Neural cell (in vitro differentiated cells): ENCODE measurements at regions not wholly inside any gene's neighbourhood (a gene's known extent, or its start where the extent isn't known, plus 50 kb on each side); places are given as distances from the start of the nearest gene placed in this dataset.

ENCODE experiments used
- H2AFZ ChIP-seq: fragments of 200-600, 300-800 bp; sonication (generic), shearing (Covaris generic); 2 replicates; pipeline ENCODE4 v1.6.0; 2014; ENCODE audit warnings: low read depth, mild to moderate bottlenecking, antibody characterized with exemption, low read length, moderate library complexity
- H3F3A ChIP-seq: fragments of 200-600 bp; shearing (Covaris generic); 2 replicates; pipeline ENCODE4 v1.6.1; 2016; ENCODE audit warnings: mild to moderate bottlenecking, moderate library complexity, mixed read lengths, antibody characterized with exemption, low read length; ENCODE audit not compliant: insufficient read depth, poor library complexity, severe bottlenecking
- H3K27ac ChIP-seq: fragments of 200-600, 300-800 bp; sonication (generic), shearing (Covaris generic); 2 replicates; pipeline ENCODE4 v1.5.1; 2014; ENCODE audit warnings: mild to moderate bottlenecking, low read length, moderate library complexity
- H3K27me3 ChIP-seq: fragments of 300-800, 200-600 bp; sonication (generic), shearing (Covaris generic); 2 replicates; pipeline ENCODE4 v1.6.0; 2014; ENCODE audit warnings: mild to moderate bottlenecking, low read depth, low read length, moderate library complexity; ENCODE audit not compliant: insufficient read depth
- H3K36me3 ChIP-seq: fragments of 300-800, 200-600 bp; sonication (generic), shearing (Covaris generic); 2 replicates; pipeline ENCODE4 v1.5.1; 2014; ENCODE audit warnings: mild to moderate bottlenecking, antibody characterized with exemption, low read length, moderate library complexity; ENCODE audit not compliant: insufficient read depth
- H3K4me2 ChIP-seq: fragments of 300-800, 200-600 bp; sonication (generic), shearing (Covaris generic); 2 replicates; pipeline ENCODE4 v1.6.0; 2014; ENCODE audit warnings: mild to moderate bottlenecking, low read length
- H3K4me3 ChIP-seq: fragments of 300-800, 200-600 bp; sonication (generic), shearing (Covaris generic); 2 replicates; pipeline ENCODE4 v1.5.1; 2014; ENCODE audit warnings: mild to moderate bottlenecking, low read length, moderate library complexity
- H3K79me2 ChIP-seq: fragments of 200-600 bp; shearing (Covaris generic); replicated peaks from 2 replicates; pipeline ENCODE4 v1.6.0; 2014; ENCODE audit warnings: mild to moderate bottlenecking, low read length, moderate library complexity; ENCODE audit not compliant: insufficient read depth
- H3K9ac ChIP-seq: fragments of 300-800, 200-600 bp; sonication (generic), shearing (Covaris generic); 2 replicates; pipeline ENCODE4 v1.6.1; 2016; ENCODE audit warnings: mild to moderate bottlenecking, low read length, mixed read lengths
- H3K9me2 ChIP-seq: fragments of 200-600 bp; shearing (Covaris generic); 2 replicates; pipeline ENCODE4 v1.6.1; 2016; ENCODE audit warnings: mild to moderate bottlenecking, low read length, mixed read lengths; ENCODE audit not compliant: insufficient read depth
- H3K9me3 ChIP-seq: fragments of 200-600, 300-800 bp; sonication (generic), shearing (Covaris generic); 2 replicates; pipeline ENCODE4 v1.6.1; 2016; ENCODE audit warnings: mild to moderate bottlenecking, mixed run types, low read length, moderate library complexity, mixed read lengths
- H4K20me1 ChIP-seq: fragments of 200-600 bp; shearing (Covaris generic); 2 replicates; pipeline ENCODE4 v1.6.1; 2016; ENCODE audit warnings: mild to moderate bottlenecking, mixed run types; ENCODE audit not compliant: insufficient read depth
- EP300 ChIP-seq: fragments of 450-650 bp; conservative IDR thresholded peaks from 2 replicates; pipeline ENCODE4 v1.6.1; 2014; ENCODE audit warnings: antibody characterized with exemption, mild to moderate bottlenecking, moderate library complexity; ENCODE audit not compliant: poor library complexity, severe bottlenecking
- EZH2 ChIP-seq: fragments of 200-600, 300-800 bp; shearing (Covaris generic), sonication (generic); IDR thresholded peaks from 2 replicates; pipeline ENCODE4 v1.6.1; 2014; ENCODE audit warnings: antibody characterized with exemption, low read length, borderline replicate concordance, mild to moderate bottlenecking; ENCODE audit not compliant: insufficient read depth, poor library complexity, severe bottlenecking
- MXI1 ChIP-seq: fragments of 450-650 bp; conservative IDR thresholded peaks from 2 replicates; pipeline ENCODE4 v1.6.1; 2014; ENCODE audit warnings: antibody characterized with exemption, mild to moderate bottlenecking; ENCODE audit not compliant: poor library complexity, severe bottlenecking
- POLR2AphosphoS5 ChIP-seq: IDR thresholded peaks from 2 replicates; pipeline ENCODE4 v1.6.1; 2012
- RAD21 ChIP-seq: fragments of 450-650 bp; conservative IDR thresholded peaks from 2 replicates; pipeline ENCODE4 v1.6.1; 2014; ENCODE audit warnings: antibody characterized with exemption, mild to moderate bottlenecking, moderate library complexity
- SMC3 ChIP-seq: fragments of 450-650 bp; conservative IDR thresholded peaks from 2 replicates; pipeline ENCODE4 v1.6.1; 2014; ENCODE audit warnings: antibody characterized with exemption, mild to moderate bottlenecking, moderate library complexity; ENCODE audit not compliant: poor library complexity
- TAF1 ChIP-seq: IDR thresholded peaks from 2 replicates; pipeline ENCODE4 v1.6.1; 2012; ENCODE audit warnings: low read depth
- TF ChIP-seq, protein P1 (sequence below): IDR thresholded peaks from 2 replicates; pipeline ENCODE4 v1.6.1; 2012; ENCODE audit warnings: borderline replicate concordance
- TF ChIP-seq, protein P2 (sequence below): fragments of 450-650 bp; IDR thresholded peaks from 2 replicates; pipeline ENCODE4 v1.5.1; 2014; ENCODE audit warnings: antibody characterized with exemption, mild to moderate bottlenecking, moderate library complexity; ENCODE audit not compliant: poor library complexity, severe bottlenecking

DNA sequence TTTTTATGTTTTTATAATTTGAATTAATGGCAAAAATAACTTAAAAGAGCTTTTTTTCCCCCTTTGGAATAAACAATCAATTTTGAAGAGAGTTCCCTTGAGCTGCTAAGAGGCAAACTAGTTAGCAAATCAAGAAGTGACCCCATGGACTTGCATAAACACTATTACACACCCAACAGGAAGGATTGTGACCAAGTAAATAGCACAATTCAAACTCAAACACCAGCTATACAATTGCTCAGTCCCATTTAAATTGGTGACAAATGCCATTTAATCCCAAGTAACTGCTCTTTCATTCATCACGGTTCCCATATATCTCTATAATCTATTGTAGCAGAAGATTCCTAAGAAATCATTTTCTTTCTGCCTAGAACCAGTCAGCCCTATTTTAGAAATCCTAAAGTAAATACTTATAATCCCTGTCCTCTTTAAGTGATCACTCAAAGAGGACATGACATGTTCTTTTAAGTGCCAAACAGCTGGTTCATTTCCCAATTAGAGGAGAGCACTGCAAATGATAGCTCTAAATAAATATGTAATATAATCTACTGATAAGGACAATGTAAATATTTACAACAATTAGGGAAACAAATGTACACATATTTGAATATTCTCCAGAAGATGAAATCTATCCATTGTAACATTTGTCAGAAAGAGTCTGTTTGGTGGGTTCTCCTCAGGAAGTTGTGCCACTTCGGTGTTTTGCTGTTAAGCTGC, 137.8 kb upstream of the ADAMTS9 start:
- H3F3A ChIP-seq = no peaks in the 10 kb centered on the region
- no peak overlapping the region for H3K27ac ChIP-seq
- H3K4me2 ChIP-seq = no peak overlapping the region
- TF ChIP-seq MXI1 (no peak), SMC3 (no peak), EZH2 (no peak), RAD21 (no peak), TAF1 (no peak), EP300 (no peak), POLR2AphosphoS5 (no peak)
- TF ChIP-seq, protein P1, sequence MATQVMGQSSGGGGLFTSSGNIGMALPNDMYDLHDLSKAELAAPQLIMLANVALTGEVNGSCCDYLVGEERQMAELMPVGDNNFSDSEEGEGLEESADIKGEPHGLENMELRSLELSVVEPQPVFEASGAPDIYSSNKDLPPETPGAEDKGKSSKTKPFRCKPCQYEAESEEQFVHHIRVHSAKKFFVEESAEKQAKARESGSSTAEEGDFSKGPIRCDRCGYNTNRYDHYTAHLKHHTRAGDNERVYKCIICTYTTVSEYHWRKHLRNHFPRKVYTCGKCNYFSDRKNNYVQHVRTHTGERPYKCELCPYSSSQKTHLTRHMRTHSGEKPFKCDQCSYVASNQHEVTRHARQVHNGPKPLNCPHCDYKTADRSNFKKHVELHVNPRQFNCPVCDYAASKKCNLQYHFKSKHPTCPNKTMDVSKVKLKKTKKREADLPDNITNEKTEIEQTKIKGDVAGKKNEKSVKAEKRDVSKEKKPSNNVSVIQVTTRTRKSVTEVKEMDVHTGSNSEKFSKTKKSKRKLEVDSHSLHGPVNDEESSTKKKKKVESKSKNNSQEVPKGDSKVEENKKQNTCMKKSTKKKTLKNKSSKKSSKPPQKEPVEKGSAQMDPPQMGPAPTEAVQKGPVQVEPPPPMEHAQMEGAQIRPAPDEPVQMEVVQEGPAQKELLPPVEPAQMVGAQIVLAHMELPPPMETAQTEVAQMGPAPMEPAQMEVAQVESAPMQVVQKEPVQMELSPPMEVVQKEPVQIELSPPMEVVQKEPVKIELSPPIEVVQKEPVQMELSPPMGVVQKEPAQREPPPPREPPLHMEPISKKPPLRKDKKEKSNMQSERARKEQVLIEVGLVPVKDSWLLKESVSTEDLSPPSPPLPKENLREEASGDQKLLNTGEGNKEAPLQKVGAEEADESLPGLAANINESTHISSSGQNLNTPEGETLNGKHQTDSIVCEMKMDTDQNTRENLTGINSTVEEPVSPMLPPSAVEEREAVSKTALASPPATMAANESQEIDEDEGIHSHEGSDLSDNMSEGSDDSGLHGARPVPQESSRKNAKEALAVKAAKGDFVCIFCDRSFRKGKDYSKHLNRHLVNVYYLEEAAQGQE = no peak
- TF ChIP-seq, protein P2, sequence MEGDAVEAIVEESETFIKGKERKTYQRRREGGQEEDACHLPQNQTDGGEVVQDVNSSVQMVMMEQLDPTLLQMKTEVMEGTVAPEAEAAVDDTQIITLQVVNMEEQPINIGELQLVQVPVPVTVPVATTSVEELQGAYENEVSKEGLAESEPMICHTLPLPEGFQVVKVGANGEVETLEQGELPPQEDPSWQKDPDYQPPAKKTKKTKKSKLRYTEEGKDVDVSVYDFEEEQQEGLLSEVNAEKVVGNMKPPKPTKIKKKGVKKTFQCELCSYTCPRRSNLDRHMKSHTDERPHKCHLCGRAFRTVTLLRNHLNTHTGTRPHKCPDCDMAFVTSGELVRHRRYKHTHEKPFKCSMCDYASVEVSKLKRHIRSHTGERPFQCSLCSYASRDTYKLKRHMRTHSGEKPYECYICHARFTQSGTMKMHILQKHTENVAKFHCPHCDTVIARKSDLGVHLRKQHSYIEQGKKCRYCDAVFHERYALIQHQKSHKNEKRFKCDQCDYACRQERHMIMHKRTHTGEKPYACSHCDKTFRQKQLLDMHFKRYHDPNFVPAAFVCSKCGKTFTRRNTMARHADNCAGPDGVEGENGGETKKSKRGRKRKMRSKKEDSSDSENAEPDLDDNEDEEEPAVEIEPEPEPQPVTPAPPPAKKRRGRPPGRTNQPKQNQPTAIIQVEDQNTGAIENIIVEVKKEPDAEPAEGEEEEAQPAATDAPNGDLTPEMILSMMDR = no peak
- H2AFZ ChIP-seq = no peak overlapping the region
- no peaks in the 10 kb centered on the region for H3K79me2 ChIP-seq
- H3K27me3 ChIP-seq = no peaks in the 10 kb centered on the region
- no peak overlapping the region for H3K9ac ChIP-seq
- H3K4me3 ChIP-seq = no peak overlapping the region
- no peaks in the 10 kb centered on the region for H3K36me3 ChIP-seq
- H3K9me3 ChIP-seq = no peaks in the 10 kb centered on the region
- no peaks in the 10 kb centered on the region for H4K20me1 ChIP-seq
- no peaks in the 10 kb centered on the region for H3K9me2 ChIP-seq

DNA sequence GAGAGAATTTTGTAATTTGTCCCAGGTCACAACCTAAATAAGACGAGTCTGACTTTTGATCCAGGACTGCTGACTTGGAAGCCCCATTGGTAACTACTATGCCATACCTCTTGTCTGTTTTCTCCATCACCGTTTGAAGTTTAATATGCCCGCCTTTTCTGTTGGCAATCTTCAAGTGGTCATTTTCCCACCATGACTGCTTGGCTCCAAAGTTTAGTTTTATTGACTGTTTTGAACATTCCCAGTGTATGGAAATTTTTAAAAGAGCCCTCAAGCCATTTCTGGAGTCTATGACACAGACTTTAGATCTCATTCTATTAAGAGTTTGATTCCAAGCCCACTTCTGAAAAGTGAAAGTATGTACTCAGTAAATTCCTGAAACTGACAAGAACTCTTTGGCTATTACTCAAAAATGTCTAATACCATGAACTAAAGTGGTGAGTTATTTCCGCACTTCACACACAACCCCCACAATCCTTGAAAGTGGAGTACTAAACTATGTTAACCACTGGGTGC, 136.7 kb upstream of the ADAMTS9 start:
- Histone ChIP-seq H3K9ac (no peak overlapping the region), H3K27ac (no peak overlapping the region), H3K4me3 (no peak overlapping the region), H2AFZ (no peak overlapping the region), H3K9me3 (no peaks in the 10 kb centered on the region), H3K4me2 (no peak overlapping the region), H4K20me1 (no peaks in the 10 kb centered on the region), H3F3A (no peaks in the 10 kb centered on the region), H3K79me2 (no peaks in the 10 kb centered on the region), H3K27me3 (no peaks in the 10 kb centered on the region), H3K36me3 (no peaks in the 10 kb centered on the region), H3K9me2 (no peaks in the 10 kb centered on the region)
- no peak for TF ChIP-seq MXI1
- TF ChIP-seq RAD21 = no peak
- TF ChIP-seq POLR2AphosphoS5 = no peak
- no peak for TF ChIP-seq EP300
- TF ChIP-seq TAF1 = no peak
- no peak for TF ChIP-seq EZH2
- no peak for TF ChIP-seq SMC3
- TF ChIP-seq, protein P2 = no peak
- TF ChIP-seq, protein P1 = no peak
